T47D (cell line): ENCODE measurements at regions not wholly inside any gene's neighbourhood (a gene's known extent, or its start where the extent isn't known, plus 50 kb on each side); places are given as distances from the start of the nearest gene placed in this dataset.

Source experiments
- DNase-seq, 2 experiments: peaks; one replicate each; pipeline versions ENCODE4 v3.0.0 to v3.0.0-alpha.2; 2011 to 2012; ENCODE audit warnings: low read depth in 1 of 2, low spot score in 1 of 2
- JUND ChIP-seq: IDR thresholded peaks from 2 replicates; pipeline ENCODE4 v1.6.1; 2012; ENCODE audit warnings: low read depth
- in situ Hi-C: cut with HindIII; loops from 2 replicates; pipeline ENCODE4 v1.10.0; 2016; ENCODE audit warnings: low sequenced_read_pairs, low pct_unique_long_range_greater_than_20kb

DNA sequence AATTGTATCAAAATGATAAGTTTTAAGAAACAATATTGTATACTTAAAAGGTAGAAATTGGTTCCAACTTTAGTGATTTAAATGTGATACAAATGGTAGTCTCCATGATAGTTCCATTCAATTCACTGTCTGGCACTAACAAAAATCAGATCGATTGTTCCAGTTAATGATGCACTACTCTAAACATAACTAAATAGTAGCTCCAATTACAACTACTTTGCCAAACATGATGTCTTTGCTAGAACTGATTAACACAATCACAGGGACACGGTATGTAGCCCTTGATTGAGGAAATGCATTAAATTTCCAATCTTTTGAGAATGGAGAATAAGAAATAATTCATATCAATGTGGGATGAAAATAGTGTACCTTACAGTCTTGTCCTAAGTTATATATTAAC lies 962.4 kb upstream of the GHITM start:
- no peak for TF ChIP-seq JUND
- DNase-seq: no peak
- in situ Hi-C loops: no loop called here

DNA sequence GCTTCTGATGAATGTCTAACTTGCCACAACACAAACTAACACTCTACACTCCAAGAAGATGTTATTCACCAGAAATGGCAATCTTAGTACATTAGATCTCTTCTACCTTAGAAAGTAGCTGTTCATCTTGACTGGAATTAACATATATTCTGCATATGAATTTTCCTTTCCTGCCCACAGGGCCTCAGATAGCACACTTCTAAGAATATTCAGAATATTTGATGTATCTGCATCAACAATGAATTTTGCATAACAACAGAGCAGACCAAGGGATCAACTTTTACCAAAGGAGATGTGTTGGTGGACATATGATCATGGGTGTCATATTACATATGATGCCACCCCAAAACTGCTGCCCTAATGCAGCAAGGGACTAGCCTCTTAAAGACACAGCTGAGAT lies 960.8 kb upstream of the GHITM start:
- TF ChIP-seq JUND: no peak
- in situ Hi-C loops: no loop called here
- no peak for DNase-seq

DNA sequence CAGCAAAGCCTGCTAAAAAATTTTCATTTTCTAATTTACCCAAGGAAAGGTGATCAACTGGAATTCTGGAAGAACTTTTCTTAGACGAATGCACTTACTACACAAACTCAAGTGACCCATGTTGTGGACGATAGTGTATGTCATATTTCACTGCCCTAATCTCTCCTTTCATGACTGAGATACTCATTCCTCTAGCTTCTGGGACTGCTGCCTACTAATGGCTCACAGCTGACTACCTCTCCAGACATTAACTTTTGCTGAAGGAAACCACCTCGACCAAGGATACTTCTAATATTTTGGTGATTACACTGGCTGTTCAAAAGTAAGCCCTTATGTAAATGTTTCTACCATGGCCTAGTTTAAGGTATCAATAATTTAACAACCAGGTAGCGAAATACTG lies 959.9 kb upstream of the GHITM start:
- in situ Hi-C loops: no loop called here
- no peak for TF ChIP-seq JUND
- no peak for DNase-seq

DNA sequence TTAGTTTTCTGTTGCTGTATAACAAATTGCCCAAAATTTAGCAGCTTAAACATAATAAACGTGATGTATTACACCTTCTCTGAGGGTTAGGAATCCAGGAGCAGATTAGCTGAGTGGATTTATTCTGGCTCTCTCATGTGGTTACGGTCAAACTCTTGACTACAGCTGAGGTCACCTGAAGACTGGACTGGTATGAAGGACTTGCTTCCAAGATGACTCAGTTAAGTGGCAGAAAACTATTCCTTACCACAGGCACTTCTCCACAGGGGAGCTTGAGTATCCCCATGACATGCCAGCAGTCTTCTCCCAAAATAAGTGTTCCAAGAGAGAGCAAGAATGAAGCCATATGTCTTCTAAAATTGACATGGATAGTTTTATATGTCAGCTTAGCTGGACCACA lies 957.2 kb upstream of the GHITM start:
- in situ Hi-C loops: no loop called here
- no peak for DNase-seq
- no peak for TF ChIP-seq JUND

DNA sequence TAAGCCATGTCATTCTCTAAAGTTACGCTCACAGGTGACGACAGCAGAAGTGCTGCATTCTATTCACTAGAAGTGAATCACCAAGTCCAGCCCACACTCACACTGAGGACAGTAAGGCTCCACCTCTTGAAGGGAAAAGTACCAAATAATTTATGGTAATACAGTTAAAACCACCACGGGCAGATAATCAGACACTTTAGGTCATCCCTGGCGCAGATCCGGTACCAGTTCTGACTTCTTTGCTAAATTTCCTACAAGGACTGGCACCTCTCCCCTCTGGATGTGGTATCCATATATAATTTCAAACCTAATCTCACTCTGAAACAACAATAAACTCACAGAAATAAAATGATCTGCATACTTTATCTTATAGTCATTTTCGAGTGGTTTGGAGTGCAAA lies 954.7 kb upstream of the GHITM start:
- DNase-seq: no peak
- no peak for TF ChIP-seq JUND
- in situ Hi-C loops: no loop called here

DNA sequence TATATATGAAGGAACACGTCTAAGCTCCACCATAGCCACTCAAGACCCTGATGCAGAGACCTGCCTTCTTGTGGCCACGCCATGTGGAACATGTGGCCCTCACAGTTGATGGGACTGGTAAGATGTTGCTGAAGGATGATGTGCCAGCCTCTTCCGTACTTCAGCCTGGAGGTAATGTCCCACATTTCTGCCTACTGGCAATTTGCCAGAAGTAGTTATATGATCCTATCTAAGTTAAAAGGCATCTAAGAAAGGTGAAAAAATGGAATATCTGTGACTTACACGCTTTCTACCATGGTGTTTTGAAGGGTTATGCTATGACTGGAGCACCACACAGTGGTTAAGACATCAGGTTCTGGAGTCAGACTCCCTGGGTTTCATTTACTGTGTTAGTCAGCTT lies 948.7 kb upstream of the GHITM start:
- TF ChIP-seq JUND: no peak
- in situ Hi-C loops: no loop called here
- DNase-seq: peak in 1 of 2 experiments; percentile 16

DNA sequence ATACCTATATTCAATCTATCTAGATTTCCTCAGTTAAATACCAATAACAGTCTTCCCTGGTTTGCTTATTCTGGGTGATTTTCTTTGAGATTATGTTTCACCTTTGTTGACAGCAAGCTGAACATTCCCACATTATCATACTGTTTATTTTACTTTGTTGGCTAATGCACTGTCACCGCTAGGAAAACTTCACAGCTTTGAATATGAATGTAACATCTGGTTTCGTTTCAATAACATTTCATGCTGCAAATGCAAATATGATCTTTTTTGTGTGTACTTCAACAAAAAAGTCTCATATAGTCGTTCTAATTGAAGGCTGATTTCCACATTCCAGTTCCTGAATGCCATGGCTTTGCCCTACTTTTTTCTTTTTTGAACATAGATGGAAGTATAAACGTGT lies 946.3 kb upstream of the GHITM start:
- in situ Hi-C loops: no loop called here
- no peak for DNase-seq
- TF ChIP-seq JUND: no peak

DNA sequence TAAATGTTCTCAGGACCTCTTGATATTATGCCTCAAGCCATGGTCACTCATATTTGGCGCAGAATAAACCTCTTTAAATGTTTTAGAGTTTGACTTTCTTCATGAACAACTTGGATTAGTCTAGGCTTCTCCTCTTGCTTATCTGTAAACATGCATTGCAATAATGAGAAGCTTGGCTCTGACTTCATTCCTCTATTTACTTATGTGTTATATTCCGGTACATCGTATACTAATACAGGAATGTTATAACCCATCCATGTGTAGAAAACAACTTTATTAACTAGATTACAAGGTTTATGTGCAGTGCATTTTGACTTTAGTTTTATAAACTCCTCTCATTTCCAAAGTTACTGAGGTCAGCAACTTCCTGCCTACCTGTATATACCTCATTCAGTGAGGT lies 944.3 kb upstream of the GHITM start:
- no peak for TF ChIP-seq JUND
- in situ Hi-C loops: no loop called here
- no peak for DNase-seq

DNA sequence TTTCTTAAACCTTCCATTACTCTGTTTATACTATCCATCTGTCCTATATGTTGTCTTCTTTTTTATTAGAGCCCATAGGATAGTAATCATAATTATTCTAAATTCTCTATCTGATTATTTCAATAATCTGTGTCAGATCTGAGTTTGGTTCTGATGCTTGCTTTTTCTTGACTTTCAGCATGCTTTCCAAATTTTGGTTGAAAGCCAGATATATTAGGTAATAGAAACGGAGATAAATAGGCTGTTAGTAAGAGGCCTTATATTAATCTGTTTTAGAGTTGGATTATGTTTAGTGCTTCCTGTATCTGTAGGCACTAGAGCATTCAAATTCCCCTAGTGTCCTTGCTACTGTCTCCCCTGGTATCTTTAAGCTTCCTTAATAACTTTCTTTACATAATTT lies 939.9 kb upstream of the GHITM start:
- no peak for DNase-seq
- in situ Hi-C loops: no loop called here
- TF ChIP-seq JUND: no peak

DNA sequence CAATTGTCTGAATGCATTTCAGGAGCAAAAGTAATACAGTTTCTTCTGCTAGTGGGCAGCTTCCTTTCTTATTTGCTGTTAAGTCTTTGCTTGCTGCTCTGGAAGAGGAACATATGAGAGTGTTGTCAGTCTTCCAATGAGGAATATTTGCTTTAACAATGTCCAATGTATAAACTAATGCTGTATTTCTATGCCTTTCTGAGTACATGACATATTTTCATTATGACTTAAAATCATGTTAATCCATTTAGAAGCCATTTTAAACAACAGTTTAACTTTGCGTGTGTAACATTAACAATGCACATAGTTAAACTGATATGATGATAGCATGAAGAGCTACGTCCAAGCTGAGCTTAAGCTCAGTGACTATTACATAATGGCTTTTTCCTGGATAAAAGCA lies 933.4 kb upstream of the GHITM start:
- no peak for TF ChIP-seq JUND
- DNase-seq: no peak
- in situ Hi-C loops: no loop called here

DNA sequence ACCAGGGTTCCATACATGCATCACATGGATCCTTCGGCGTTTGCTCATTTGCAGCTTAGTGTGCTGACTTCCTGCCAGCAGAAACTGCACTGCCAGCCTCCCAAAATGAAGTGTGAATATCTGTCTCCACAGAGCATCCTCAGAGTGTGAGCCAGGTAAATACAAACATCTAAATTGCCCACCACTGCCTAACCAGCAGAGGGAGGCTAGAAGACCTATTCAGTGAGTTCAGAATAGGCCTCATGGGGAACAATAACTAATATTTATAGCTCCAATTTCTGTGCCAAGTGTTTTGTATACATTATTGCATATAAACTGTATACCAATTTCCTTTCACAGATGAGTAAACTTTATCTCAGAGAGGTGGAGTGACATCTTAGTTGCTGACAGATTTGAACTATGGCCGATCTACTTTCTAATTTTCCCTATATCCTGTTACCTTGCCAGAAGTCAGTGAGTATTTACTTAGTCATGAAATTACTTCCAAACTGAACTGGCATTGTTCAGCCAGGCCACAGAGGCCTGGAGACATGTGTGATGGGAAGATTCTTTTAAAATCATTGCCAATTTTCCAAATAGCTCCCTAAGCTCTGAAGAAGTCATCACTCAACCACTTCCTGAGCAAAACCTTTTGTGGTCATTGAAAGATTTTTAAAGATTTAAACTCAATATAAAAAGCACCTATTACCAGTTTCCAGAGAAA lies 926.5 kb upstream of the GHITM start:
- in situ Hi-C loops: no loop called here
- no peak for TF ChIP-seq JUND
- DNase-seq: no peak

DNA sequence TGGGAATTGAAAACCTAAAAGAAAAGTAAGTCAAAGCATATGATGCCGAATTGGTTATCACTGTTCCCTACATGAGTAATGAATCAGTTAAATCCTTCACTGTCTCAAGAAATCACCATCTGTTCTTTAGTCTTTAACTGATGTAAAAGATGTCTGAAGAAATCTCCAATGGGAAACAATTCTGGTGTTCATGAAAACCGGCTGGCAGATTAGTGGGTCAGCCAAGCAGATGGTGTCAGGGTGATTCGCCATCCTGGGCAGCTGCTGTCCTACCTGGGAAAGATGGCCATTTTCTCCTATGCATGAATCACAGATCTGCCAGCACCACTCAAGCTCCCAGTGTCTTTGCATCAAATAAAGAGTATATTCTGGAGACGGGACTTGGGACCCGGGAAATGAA lies 925.2 kb upstream of the GHITM start:
- no peak for DNase-seq
- TF ChIP-seq JUND: no peak
- in situ Hi-C loops: no loop called here

DNA sequence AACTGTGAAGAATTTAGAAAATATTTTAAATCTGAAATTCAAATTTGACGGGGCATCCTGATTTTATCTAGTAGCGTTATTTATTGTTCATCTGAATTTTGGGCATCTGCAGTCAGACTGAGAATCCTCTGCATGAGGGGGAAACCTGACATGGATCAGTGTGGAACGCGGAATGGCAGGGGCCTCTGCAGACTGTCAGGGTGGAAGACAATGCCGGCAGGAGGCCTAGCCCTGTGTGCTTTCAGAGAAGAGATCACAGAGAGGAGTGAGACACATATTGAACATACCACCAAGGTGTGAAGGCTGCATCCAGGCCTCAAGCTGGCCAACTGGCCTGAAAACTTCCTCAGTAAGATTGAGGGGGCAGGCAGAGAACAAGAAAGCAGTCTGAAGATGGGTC lies 921.1 kb upstream of the GHITM start:
- DNase-seq: no peak
- in situ Hi-C loops: no loop called here
- TF ChIP-seq JUND: no peak

DNA sequence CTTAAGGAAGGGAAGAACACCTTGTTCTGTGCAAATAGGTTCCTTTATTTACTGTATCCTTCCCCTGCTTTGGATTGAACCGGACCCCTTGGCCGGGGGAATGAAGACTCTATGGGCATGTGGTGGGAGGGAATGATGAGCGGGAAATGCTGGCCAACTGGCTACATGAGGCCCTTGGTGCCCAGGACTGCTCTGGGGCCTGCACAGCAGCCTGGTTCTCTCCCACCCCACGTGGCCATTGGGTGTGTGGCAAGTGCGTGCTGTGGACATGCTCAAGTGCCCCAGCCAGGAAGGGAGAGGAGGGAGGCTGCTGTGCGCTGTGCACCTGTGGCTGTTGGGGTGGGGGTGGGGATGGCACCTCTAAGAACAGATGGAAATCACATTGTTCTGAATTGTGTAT lies 917.0 kb upstream of the GHITM start:
- DNase-seq: peak in 1 of 2 experiments; percentile 23
- no peak for TF ChIP-seq JUND
- in situ Hi-C loops: no loop called here
